Frontal cortex (tissue), 3 donors: ENCODE measurements at regions not wholly inside any gene's neighbourhood (a gene's known extent, or its start where the extent isn't known, plus 50 kb on each side); places are given as distances from the start of the nearest gene placed in this dataset.

Source experiments
- DNase-seq, 2 donors: peaks; one replicate each; pipeline ENCODE4 v3.0.0; 2012; ENCODE audit warnings: low spot score in 2 of 2
- FAIRE-seq: peaks from 2 replicates; lab custom pipeline; 2012; peaks lifted over from hg19 to GRCh38; lab: Jason Lieb, UNC
- donor health status: control.
- donor health status: control.
- donor health status: control.

DNA sequence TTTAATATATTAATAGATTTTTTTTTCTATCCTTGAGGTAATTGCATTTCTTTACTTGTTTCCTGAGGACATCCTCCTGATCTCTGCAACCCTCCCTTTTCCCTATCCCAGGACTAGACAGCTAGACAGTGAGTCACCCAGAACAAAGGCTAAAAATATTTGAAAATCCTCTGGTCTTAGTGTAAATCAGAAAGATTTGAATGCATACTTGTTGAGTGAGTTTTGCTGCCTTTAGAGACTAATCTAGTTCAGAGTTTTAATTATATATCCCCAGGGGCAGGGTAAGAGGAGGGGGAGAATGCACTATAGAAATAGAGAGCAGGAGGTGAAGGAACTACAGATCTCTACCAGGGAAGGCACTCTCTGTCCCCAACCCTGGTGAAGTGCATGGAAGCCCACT is 202.3 kb upstream of the TCF4 start:
- FAIRE-seq, result no peak

DNA sequence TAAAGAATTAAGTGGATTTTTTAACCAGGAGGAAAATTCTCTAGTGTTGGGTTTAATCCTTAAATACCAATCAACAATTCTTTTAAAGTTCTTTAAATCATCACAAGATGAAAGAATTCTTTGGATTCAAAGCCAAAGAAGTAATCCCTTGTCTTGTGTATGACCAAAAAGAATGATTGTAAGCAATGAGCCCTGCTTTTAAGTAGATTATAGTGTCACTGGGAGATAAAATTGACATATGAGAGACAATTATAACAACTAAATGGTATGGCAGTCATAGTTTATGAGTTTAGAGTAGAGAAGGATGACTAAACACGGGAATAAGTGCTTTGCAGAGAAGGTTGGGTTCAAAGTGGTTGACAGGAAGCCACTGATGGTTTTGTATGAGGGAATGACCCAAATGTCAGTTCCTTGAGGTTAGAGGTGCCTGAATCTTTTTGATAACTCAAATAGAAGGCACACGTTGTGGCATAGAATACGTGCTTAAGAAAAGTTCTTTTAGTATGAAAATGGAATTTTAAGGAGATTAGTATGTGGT is 199.6 kb upstream of the TCF4 start:
- no peak for DNase-seq
- no peak for FAIRE-seq

More for the DNA sequence above, 202.3 kb upstream of the TCF4 start:
- no peak for DNase-seq

DNA sequence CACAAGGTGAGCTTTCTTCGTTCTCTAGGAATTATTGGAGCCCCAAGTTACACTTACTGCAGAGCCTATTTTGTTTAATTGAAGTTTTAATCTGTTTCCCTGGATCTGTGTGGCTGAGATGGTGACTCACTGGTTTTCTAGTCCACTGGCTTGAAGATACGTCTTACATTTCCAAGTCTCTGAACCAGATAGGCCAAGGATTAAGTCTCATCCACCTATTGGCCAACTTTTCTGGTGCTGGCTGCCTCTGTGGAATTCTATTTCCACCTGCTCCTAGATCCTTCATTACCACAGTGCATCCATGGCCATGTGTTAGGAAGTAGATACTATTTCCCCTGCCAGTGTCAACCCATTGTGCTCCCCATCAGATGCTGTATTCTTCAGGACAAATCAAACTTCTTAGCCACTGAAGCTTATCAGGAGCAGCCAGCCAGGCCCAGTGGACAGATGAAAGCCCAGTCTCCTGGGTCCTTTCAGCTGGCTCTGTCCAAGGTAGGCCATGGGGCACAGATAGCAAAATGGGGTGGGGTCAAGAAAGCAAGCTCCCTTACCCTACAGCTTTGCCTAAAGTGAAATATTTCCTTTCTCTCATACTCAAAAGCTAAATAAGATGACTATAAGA is 198.8 kb upstream of the TCF4 start:
- no peak for DNase-seq
- FAIRE-seq, result no peak

DNA sequence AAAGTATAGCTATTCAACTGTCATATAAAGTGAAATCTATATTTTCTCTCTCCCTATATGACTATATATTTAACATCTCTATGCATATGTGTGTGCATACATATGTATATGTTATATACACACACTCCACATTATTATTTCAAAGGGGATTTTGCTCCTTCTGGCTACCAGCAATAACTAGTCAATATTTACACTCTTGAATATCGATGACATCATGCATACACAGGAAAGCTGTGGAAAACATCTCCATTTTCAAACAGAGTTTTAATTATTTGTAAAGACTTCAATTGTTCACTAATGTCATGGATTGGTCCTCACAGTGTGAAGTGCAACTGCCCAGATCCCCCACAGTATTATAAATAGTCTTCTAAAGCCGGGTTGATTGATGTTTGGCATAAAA is 195.9 kb upstream of the TCF4 start:
- no peak for DNase-seq
- FAIRE-seq, result no peak

DNA sequence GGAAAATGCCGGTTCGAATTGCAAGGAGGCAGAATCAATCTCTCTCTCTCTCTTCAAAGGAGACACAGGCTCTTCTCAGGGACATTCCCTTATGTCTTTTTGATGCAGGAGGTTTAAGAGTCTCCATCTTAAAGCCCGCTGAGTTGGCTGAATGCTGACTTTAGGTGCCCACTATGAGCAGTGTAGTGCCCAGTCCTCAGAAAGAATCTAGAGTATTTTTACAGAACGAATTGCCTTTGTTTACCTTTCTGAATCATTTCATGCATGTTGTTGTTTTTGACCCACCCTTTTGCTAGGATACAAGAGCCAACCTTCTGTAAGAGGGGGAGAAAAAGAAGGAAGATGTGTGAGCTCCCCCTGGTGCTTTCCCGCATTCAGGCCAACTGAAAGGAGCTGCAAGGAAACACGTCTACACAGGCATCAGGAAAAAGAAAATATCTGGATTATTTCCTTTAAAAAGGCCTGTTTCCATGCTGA is 193.5 kb upstream of the TCF4 start:
- DNase-seq (peak; percentile 48 to 55), FAIRE-seq (no peak)

DNA sequence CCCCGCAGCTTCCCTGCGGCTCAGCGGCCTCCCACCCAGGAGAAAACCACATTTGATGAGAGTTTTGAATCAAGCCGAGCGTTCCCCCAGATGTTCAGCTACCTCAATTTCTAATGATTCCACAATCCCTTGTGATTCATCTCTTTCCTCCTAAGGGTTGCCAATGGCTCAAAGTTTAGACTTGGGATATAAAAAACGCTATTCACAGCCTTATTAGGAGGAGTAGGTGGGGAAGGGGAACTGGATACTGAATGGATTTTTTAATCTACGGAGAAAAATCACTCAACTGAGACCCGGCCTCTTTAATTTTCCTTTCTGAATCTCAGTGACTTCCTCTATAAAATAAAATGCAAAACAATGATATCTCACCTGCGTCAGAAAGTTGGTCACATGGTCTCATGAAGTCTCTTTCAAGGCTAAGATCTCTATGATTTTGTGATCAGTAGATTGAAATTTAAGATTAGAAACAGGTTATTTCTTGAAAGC is 192.6 kb upstream of the TCF4 start:
- no peak for DNase-seq
- no peak for FAIRE-seq

DNA sequence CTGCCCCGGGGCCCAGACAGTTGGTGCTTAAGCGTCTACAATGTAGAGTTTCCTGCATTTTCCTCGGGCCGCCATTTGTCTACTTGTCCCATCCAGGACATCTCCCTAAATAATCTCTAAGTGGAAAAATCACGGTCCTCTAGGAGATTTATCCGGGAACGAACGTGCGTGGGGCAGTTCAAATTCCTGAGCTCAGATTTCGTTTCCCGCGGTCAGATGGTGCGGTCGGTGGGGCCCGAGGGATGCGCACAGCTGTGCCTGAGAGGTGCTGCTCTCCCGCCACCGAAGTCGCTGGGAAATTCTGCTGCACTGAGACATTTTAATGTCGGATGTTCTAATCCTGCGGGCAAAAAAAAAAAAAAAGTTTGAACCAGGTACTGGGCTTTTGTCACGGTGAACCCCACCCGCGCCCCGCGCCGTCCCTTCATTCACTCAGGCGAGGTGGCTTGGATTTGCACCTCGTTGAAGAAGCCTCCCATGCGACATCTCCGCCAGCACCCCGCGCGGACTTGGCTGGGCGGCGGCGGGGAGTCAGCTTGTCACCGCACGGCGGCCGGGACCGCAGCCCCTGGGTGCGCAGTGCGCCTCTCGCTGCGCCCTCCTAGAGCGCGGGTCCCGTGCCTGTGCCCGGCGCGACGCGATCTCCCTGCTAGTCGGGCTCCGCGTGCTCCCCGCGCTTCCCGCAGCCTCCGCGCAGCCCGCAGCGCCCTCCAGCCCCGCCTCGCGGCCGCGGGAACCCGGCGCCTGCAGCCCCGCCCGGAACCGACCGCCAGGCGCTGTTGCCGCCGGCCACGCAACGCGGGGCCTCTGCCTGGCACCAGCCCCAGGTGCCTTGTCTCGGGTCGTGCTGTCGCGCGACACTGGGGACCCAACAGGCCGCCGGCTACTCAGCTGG is 191.9 kb upstream of the TCF4 start:
- FAIRE-seq, result no peak

DNA sequence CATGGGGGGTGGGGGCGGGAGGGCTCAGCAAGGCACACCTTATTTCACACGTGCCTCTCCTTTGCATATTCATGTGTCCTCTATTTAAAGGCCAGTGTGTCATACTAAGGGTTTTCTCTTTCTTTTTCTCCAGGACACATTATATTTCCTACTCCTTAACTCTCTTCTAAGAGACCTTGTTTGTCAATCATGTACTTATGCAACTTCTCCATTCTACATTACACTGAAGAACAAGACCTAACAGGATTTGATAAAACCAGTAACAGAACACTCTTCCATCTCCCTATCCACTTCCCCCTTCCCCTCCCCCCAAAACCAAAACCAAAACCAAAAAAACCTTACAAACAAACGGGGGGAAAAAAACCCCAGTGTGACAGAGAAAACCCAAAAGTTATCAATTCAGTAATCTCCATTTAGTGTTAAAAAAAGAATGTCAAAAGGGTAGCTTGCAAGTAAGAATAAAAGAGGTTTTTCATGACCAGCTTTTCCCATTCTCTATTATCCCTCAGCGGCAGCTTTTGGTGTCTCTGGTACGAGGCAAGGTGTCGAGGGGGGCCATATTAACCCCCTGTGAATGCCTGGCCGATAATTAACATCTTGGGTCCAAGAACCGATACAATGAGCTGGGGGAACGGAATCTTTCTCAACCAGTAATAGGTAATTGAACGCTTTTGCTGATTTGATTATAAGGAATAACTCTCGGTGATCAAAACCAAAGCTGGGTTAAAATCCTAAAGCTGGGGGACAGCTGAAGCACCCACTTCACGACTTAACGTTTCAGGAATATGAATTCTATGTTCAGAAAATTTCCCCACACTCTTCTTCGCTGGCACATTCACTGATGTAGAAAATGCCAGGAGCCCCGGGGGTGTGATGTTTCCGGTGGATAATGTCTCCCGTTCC is 191.0 kb upstream of the TCF4 start:
- FAIRE-seq, result no peak
- DNase-seq, result peak in 1 of 2 donors; percentile 13

More for the DNA sequence above, 191.9 kb upstream of the TCF4 start:
- peak; percentile 68 to 69 for DNase-seq

DNA sequence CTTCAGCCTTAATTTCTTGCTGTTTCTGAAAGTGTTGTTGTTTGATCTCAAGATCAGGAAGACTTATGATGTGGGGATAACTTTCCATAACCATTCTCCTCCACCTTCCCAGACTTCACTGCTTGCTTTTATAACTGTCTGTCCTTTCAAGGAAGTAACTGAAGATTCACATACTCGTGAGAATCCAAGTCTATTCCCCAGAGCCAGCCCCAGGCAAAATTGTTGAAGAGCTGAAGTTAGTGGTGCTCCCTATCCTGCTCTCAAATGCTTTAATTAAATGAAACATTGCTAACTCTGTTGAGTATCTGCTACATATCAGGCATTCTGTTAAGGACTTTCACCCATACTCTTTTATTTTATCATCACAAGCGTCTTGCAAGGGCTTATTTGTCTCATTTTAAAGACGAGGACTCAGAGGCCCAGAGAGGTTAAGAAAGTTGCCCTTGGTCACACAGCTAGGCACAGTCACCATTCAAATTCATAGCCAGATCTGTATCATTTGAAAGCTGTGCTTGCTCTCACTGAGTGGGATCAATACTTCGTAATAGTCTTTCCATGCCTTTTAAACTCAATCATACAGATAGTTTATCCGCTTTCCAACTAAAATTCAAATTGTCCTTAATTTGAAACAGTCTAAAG is 189.8 kb upstream of the TCF4 start:
- no peak for DNase-seq
- no peak for FAIRE-seq

DNA sequence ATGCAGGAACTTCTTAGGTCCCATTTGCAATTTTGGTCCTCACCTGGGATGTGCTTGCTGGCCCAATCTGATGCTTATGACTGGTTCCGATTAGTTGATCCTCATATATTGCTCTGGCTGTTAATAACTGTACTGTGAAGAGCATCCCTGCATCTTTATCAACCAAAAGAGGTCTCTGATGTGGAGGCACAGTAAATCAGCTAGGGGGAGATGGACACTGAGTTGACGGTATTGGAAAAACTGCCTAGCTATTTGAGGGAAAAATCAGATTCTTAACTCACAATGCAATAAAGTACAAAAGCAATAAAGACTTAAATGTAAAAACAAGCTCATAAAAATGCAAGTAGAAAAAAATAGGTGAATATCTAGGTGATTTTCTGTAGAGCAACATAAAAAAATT is 188.0 kb upstream of the TCF4 start:
- DNase-seq (no peak), FAIRE-seq (no peak)

DNA sequence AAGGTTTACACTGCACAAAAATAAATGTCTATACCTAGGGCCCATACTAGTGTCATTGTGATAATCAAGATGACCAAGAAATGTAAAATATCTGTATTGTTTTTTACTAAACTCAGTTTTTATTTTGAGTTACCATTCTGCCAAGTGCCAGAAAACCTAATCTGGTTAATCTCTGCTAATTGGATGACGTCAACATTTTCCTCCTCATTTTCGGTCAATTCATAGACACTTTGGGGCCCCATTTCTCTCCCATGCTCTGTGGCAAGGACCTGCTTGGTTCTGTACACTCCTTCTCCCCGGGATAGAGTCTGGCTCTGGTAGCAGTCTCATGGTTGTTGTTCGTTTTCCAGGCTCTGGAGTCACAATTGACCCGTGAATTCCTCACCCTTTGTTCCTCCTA is 186.5 kb upstream of the TCF4 start:
- FAIRE-seq, result no peak
- no peak for DNase-seq

DNA sequence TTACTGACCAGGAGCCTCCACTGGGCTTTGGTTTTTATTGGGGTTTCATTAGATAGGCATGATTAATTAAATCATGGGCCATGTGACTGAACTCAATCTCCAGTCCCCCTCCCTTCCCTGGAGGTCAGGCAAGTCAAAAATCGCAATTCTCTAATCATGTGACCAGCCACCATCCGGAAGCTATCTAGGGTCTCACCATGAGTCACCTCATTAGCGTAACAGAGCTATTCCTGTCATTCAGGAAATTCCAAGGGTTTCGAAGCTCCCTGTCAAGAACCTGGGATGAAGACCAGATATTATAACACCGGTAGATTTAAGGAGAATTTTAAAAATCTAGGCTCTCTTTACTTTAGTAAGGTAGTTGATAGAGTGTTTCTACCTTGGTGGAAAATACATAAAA is 180.3 kb upstream of the TCF4 start:
- DNase-seq (no peak), FAIRE-seq (no peak)

DNA sequence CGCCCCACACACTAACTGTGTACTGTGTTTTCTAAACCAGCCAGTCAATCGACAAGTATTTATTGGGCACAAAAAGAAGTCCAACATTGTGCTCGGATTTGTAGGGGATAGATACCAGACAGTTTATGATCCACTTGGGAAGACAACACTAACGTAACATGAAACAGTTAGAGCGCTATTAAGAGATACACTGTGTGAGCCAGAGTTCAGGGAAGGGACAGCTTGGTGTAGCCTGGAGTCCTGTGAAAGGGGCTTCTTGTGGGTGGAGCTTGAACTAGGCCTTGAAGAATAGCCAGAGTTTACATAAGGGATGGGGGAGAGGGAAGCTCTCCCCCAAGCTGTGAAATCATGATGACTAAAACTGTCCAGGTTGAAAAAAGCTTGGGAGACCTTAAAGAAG is 176.4 kb upstream of the TCF4 start:
- no peak for DNase-seq
- FAIRE-seq, result no peak

DNA sequence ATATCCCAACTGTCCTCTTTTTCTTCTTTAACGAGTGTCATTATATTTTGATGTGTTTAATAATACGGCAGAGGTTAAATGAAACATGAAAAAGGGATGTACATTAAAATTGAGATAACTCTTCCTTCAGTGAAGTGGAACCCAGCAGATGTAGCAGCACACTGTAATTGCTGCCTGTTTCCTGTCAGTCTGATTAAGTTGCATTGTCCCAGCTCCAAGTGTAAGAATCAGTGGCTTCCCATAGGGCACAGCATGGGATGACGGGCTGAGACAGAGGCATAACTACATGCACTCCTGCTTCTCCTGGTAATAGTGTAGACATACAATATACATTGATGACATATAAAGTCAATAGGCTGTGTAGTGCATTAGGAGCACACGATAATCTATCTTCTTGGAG is 175.8 kb upstream of the TCF4 start:
- DNase-seq (no peak), FAIRE-seq (no peak)

DNA sequence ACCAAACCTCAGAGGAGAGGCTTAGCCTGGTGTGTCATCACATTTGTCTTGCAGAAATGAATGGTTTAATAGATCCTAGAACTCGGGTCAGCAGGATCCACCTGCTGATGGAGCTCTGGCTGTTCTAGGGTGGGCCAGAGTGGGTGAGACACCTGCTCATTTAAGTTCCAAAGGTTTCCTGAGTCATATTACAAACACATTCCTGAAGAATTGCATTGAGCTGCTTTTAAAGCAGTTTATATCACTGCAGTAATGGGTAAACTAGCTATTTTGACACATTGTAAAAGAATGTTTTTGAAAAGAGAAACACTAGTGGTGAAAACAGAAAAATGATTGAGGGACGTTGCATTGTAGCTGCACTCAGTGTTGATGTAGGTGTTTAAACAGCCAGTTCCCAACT is 175.3 kb upstream of the TCF4 start:
- FAIRE-seq, result no peak
- DNase-seq, result no peak

DNA sequence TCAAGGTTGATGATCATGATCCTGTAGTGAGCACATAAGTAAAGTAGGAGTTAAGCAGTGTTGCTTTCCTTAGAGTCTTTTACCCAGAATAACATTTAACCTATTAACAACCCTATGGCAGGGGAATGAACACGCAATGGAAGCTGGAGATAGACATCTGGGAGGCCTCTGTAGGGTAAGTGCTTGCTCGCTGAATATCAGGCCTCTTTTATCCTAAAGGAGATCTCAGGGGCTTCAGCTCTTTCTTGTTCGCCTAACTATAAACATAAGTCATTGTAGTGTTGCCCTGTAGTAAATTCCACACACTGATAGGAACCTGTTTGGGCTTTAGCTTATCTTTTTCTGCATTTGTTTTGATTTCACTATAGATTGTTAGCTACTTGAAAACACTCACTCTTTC is 174.4 kb upstream of the TCF4 start:
- FAIRE-seq (no peak), DNase-seq (no peak)

DNA sequence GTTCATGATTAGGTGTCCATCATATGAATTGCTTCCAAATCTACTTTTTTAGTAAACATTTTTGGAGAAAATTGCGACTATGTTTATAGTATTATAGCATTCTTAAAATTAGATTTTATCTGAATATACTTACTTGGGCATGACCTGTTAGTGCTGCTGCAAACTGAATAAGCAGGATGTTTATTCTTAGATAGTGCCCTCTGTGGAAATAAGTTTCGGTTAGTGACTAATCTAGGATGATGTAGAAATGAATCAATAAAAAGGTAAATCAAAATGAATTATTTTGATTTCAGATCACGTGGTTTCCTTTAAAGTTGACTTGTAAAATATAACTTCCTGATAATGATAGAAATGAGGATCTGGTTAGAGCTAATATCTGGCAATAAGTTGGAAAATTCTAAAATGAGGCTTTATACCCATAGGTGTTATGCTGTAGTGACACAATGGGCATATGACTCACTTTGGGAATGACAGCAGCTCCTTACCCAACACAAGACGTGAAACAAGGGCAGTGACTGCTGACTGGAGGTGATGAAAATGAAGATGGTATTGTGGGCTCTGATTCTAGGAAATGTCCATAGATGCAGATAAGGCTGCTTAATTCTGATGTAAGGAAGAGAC is 165.8 kb upstream of the TCF4 start:
- FAIRE-seq (no peak), DNase-seq (no peak)

DNA sequence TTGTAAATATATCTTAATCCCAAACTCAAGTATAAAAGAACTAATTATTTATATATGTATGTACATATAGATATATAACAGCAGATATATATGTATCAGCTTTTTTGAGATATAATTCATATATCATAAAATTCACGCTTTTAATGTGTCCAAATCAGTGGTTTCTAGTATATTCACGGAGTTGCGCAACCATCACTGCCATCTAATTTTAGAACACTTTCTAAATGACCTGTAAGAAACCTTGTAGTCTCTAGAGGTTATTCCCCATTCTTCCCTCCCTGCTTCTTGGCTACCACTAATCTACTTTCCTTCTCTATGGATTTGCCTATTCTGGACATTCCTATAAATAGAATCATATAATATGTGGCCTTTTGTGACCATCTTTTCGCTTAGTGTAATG is 163.5 kb upstream of the TCF4 start:
- FAIRE-seq, result no peak
- no peak for DNase-seq

DNA sequence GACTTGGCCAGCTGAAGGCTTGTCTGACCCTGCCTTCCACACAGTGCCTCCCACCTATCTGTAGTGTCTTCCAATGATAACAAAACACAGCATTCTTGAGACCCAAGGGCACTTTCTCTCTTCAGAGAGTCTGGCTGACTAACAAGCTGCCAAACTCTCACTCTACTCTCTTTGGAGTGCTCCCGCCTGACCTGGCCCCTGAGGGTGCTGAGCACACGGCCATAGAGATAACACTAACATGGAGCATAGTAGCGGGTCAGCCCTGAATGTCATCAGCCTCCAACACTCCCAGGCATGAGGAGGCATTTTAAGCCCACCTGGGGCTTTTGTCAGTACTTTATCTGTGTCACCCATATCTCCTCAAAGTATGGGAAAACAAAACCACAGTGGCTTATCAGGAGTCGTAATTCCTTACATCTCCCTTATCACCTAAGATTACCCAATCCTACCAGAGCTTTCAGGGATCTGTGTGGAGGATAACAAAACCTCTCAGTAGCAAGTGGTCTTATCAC is 160.3 kb upstream of the TCF4 start:
- DNase-seq (no peak), FAIRE-seq (no peak)
